ENCODE measurements at regions not wholly inside any gene's neighbourhood (a gene's known extent, or its start where the extent isn't known, plus 50 kb on each side); places are given as distances from the start of the nearest gene placed in this dataset.
"Not testable (repeated sequence)": the region's sequence is repeated elsewhere in the genome, so short reads cannot be mapped to it uniquely, and the experiment has no call there.

DNA sequence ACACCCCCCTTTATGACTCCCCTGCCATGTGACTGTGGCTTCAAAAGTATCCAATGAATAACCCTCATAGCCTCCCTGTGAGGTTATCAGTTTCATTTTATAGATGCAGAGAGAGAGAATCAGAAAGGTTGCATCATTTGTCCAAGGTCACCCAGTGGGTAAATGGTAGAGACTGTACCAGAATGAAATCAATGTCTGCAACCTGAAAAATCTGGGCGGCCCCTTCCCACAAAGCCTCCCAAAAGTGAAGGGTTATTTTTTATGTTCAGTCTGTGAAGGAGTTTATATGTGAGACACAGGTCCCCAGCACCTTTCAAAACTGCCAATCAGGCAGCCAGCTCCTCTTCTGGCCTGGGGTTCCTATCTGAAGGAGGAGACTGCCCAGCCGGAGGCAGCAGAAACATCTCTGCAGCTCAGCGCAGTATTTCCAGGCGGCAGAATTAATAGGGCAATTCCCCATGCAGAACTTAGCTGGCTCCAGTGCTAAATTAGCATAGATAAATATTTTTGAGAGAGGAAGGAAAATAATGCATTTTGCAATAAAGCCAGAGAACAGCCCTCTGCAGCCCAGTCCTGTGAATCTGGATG lies 130.8 kb upstream of the PRR20G start:
- DNase-seq (ENCODE audit: low read depth), result no peak

DNA sequence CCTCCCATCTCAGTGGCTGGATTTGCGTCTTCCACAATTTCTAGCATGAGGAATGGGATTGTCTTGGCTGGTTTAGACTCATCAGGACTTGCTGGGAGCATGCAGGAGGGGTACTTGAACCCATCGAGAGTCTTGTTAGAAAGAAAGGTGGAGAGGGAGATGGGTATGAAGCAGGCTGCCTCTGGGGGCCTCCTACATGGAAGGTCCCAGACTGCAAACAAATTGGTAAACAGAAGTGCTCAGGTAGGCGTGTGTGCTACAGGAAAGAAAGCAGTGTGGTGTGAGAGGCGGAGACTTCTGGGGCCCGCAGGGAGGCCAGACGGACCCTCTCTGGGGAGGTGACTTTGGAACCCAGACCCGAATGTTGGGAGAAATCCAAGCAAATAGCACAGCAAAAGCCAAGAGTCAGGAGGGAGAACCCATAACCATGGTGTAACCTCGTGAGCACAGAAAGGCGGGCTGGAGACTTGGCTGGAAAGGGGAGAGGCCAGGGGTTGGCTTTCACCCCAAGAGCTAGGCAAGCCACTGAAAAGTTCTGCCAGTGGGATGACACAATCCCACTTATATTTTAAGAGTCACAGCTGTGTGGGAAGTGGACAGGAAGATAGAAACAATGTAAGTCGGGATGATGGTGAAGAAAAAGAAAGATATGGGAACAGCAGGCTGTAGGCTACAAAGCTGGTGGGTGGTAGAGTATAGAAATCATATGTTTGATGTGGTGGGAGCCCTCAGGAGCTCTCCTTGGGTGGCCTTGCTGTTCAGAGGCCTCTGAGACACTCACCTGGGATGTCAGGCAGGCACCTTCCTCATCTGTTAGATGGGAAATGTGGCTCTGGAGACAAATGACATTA lies 130.1 kb upstream of the PRR20G start:
- DNase-seq (ENCODE audit: low read depth), result no peak

DNA sequence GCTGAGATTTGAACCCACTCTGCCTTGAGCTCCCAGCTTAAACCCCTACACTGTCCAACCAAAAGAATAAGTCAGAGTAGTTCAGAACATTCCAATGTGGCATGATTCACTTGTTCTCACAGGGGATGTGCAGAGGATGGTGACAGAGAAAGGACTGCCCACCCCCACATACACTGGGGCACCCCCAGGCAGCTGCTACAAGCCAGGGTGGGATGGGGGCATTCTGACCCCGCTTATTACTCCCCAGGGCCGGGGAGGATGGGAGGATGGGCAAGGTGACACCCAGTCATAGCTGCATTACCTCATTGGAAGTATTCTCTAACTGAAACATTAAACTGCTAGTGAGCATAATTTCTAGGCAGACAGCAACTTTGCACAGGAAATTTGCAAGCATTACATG lies 126.0 kb upstream of the PRR20G start:
- DNase-seq (ENCODE audit: low read depth), result no peak

DNA sequence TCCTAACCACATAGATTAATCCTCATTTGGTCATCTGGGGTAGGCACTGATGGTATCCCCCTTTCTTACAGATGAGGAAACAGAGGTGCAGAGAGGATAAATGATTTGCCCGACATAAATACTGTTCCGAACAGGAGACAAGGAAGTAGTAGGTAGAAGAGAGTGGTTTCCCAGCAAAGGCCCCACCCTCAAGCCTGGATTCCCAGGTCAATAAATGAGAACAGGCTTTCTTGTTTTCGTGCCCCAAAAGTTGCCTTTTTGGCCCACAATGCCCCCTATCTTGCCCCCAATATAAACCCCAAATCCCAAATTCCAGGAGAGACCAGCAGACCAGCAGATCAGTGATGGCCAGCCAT lies 125.5 kb upstream of the PRR20G start:
- DNase-seq (ENCODE audit: low read depth), result no peak

DNA sequence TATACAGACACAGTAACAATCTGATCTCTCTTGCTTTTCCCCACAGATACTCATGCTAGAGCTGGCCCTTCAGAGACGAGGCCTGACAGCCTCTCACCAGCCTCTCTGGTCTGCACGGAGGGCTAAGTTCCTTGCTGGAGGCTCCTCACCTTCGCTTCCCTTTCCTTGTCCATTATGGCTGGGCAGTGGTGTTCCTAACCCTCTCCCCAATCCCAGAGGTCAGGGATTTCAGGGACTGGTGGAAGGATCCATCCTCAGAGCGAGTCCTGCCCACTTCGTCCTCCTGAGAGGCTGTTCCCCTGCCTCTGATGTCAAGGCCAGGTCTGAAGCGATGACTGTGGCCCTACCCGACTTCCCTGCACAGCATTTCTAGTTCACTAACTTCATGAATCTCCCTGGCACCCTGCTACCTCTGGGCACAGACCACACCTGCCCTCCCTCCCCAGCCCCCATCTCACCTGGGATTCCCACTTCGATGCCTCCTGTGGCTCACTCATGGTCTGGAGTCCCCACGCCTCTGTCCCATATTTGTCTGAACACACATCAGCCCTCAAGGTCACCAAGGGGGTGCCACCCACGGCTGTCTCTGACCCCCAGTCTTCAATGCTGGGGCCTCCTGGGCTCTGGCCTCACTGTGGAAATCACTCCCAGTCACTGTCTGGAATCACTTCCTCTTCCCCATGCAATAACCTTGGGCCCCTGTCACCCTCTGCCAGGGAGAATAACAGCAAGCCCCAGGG lies 124.9 kb upstream of the PRR20G start:
- DNase-seq (ENCODE audit: low read depth), result no peak

DNA sequence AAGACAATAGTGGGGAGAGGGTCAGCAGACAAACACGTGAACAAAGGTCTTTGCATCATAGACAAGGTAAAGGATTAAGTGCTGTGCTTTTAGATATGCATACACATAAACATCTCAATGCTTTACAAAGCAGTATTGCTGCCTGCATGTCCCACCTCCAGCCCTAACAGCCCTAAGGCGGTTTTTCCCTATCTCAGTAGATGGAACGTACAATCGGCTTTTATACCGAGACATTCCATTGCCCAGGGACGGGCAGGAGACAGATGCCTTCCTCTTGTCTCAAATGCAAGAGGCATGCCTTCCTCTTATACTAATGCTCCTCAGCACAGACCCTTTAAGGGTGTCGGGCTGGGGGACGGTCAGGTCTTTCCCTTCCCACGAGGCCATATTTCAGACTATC lies 124.0 kb upstream of the PRR20G start:
- not testable (repeated sequence) for DNase-seq (ENCODE audit: low read depth)

DNA sequence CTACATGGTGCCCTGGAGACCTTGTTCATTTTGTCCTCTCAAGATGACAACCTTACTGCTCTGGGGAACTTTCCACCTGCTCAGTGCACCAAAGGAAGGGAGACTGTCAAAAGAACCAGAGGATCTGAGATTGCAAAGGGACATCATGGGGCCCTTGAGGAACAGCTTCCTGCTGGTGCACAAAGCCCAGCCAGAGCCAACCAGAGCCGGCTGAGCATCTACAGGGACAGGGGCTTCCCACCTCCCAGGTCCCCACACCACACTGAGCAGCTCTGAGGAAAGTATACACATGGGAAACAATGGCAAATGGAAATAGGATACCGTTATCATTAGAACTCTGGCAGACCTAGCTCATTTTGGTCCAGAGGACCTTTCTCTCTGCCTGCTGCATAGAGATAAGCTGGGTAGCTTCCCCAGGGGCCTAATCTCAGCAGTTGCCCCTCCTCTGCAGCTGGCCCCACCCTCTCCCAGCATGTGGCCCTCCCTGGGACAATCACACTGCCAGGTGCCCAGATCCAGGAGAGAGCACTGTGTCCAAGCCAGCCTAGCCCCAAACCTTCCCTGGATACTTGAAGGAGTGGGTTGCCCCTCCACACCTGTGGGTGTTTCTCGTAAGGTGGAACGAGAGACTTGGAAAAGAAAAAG lies 123.4 kb upstream of the PRR20G start:
- DNase-seq (ENCODE audit: low read depth), result no peak

DNA sequence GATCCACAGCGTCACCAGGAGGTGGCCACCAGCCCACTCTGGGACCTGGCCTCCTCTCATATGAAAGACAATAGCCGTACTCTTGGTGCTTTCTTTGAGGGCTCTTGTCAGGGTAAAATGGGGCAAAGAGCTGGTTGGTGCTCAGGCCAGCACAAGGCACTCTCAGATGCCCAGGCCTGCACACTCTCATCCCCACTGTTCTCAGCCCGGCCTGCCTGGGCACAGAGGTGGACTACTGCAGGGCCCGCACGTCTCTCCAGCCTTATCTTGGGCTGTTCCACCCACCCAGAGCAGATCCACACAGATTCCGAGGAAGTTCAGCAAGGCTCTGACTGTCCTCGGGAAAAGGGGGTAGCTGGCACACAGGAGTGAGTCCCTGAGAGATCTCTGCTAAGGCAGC lies 122.8 kb upstream of the PRR20G start:
- no peak for DNase-seq (ENCODE audit: low read depth)

DNA sequence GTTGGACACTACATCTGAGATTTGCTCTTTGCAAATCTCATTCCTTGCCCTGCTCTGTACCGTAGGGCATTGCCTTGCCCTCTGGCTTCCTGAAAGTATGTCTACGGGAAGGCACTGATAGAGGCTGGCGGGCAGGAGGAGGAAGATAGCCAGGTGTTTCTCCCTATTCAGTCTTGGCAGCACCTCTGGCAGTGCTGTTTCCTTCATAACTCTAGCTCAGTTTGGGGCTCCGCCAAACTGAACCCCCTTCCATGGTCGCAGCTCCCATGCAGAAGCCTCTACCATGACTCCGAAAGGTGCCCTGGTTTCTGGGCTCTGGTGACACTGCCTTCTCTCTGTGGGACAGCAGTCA lies 122.3 kb upstream of the PRR20G start:
- no peak for DNase-seq (ENCODE audit: low read depth)

DNA sequence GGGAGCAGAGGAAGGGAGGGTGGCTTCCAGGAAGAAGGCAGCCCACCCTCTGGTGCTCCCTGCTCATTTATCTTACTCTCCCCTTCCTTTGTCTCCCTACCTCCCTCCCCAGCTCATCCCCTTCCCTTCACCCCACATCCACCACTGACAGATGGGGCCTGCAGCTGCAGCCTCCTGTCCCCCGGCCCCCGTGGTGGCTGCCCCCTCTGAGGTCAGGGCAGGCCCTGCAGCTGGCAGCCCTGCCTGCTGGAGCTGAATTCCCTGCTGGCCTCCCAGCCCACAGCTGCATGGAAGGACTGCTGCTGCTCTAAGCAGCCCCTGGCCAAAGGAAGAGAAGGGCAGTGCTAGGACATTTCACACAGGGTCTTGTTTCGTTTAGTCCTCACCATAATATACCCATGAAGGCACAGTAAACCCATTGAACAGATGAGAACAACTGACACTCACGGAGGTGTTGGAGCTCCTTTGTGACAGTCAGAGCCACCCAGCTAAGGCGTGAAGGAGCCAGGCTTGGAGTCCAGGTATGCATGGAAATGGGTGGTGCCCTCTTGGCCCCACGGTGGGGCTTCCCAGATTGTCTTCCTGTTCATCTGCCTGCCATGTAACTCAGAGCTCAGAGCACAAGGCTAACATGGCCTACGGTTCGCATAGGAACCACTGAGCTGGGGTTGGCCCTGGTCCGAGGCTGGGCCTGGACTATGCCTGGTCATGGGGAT lies 121.7 kb upstream of the PRR20G start:
- DNase-seq (ENCODE audit: low read depth), result no peak

DNA sequence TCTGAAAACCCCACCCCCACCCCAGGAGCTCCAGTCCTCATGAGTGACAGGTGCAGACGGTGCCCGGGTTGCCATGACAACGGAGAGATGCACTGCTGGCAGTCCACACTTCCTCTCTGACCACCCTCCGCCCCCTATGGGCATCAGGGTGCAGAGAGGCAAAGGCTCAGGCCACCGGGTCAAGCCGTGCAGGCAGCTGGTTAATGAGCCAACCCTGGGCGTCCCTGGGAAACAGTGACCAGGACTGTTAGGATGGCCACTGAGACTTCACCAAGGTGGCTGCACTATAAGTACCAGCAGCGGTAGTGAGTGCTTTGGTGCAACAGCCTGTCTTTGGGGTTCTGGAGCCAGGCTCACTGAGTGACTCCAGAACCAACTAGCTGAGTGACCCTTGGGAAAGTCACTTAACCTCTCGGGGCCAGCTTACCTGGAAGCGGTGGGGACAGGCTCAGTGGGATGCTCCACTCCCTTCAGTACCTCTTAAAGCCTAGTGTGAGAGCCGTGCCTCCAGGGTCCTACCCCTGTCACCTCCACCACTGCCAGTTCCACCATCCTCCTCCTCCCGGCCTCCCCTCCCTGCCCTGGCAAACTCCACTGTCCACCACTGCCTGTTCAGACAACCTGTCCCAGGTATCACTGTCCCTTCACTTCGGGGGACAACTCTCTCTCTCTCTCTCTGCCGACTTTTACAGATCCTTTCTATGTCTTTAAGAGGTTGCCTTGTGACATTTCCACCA lies 121.0 kb upstream of the PRR20G start:
- DNase-seq (ENCODE audit: low read depth), result no peak

DNA sequence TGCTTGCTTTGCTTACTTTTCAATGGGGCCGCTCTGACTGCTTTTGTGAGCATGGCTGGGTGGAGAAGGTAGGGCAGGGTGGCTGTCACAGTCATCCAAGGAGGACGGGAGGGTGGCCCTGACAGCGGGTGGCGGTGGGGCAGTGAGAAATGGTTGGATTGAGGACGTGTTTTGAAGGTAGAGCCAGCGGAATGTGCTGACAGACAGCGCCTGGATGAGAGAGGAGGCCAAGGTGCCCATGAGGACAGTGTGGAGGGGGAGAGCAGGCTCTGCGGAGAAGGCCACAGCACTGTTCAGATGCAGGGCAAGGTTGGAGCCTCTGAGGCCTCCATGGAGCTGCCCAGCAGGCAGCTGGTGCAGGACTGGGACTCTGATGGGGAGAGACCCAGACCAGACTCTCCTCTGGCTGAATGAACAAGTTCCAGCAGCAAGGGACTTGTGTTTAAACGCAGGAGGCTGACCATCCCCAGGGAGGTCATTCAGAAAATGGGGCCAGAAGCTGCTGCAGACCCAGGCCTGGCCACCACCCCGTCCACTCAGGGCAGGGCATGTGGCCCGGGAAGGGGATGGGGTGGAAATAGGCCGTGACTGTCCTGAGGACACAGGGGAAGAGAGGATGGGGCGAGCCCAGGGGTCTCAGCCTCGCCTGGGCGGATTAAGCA lies 120.3 kb upstream of the PRR20G start:
- DNase-seq (ENCODE audit: low read depth), result no peak

DNA sequence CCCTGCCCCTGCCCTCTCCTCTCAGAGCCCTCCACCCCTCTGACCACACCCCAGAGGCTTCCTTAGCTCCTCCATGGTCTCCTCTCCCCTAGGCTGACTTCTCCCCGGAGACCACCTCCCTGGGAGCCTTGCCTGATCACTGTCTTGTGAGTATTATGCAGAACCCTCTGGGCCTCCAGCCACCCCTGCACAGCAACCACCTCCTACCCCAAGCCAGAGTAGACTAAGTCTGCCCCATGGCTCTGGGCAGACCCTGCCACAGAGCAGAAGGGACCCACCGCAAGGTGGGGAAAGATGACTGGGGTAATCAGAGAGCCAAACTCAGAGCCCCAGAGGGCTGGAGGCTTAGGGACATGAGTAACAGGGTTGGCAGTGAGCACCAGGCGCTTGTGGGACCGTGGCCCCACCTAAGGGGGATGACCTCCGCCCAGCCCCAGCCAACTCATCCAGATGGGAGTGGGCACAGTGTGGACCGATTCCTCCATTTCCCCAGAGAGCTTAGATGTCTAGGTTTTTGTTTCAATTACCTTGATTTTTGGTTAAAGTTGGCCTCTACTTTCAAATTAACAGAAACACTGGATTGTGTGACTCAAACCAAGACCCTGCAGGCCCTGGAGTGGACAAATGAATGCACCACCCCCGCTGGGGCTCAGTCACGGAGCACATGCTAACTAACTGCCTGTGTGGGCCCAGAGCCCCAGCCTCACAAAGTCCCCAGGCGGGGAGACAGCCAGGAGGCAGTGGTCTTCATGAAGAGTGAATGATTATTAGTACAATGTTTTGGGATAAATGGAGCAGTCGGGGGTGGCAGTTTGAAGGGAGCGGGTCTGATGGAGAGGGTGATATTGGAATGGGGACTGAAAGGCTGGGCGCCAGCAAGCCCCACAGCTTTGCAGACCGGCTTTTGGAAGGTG lies 119.4 kb upstream of the PRR20G start:
- DNase-seq (ENCODE audit: low read depth), result no peak

DNA sequence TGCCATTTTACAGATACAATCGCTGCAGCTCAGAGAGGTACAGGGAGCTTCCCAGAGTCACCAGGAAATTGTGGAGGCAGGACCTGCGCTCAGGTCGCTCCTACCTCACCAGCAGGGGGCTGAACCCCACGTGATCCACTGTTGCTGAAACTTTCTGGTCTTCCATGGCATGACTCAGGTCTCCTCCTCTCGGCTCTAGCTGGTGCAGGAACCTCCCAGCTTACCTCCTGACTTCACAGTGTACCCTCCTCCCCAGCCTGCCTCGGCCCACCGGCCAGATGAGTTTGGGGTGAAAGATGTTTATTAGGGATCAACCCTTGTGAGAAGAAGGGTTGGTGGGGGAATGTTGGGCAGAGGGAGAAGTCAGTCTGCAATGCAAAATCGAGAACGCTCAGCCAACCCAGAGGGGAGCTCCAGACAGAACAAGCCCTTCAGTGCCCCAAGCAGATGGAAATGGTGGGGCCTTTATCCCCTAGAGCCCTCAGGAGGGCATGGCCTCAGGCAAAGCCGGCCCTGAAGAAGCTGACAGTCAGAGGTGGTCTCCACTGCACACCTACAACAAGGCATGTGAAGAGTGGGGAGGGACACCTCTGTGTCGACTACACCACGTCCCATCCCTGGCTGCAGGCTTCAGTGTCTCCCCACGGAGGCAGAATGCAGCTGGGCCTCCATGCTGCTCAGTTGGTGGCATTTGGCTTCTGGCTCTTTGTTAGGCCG lies 118.6 kb upstream of the PRR20G start:
- no peak for DNase-seq (ENCODE audit: low read depth)

DNA sequence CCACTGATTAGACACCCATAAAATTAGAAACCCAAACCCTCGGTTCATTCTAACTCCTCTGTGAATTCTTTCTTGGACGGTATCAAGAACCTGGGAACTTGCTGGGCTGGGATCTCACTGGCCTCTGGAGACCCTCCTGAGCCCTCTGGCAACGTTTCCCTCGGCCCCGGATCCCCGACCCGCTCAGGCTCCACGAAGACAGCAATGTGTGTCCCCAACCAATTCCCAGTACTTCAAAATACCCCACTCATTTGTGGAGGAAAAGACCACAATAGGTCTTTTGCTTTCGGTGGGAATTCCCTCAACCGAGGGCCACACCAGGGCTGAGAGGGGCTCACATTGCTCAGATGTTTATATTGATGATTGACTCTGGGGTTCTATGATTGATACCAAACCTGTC lies 117.9 kb upstream of the PRR20G start:
- DNase-seq (ENCODE audit: low read depth), result no peak

DNA sequence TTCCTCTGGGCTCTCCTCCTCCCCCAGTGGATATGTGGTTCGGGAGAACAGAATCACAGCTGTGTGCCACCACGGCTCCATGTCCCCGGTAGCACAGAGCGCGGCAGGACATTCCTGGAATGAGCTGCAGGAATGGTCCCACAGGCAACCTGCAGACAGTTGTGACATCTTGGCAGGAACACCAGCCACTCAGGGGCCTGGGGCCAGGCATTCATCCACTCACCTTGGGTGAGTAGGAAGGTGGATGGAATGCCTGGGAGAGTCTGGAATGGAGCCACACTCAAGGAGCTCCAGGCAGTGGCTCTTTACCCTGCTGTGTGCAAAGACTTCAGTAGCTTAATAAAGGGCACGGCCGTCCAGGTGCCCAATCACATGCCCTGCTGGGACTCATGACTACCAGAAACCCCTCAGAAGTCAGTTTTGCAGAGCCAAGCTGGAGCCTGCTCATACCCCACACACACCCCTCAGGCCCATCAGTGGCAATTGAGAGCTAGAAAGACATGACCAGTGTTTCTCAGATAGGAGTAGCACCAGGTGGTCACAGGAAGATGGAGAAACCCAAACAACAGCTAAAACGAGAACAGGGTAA lies 117.3 kb upstream of the PRR20G start:
- no peak for DNase-seq (ENCODE audit: low read depth)

DNA sequence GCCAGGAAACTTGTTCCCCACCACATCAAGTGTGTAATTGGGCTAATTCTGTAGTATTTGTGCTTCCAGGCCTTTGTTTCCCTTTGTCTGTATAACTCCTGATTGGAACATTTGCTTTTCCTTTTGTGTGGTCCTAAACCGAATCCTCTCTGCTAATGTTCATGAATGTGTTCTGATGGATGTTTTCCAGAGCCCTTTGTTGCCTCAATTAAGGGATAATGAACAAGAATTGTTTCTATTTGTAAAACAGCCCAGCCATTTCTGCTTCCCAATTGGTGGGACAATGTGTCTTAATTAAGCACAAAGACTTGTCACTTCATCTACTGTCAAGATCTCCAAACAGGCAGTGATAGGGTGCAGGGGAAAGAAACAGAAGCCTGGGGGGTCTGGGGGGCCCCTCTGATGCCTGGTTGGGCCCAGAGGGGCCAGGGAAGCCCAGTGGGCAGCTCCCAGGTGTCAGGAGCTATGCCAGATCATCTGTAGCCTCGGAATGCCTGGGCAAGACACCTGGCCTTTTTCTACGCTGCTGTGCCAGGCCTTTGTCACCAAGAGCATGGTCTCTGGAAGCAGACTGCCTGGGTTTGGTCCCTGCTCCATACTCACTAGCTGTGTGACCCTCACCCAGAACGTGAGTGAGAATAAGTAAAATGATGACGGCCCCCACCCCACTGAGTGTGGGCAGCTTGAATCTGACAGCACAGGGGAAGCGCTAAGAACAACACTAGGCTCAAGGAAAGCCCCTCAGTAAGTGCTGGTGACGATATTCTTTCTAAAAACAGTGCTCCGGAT lies 116.6 kb upstream of the PRR20G start:
- DNase-seq (ENCODE audit: low read depth), result no peak

DNA sequence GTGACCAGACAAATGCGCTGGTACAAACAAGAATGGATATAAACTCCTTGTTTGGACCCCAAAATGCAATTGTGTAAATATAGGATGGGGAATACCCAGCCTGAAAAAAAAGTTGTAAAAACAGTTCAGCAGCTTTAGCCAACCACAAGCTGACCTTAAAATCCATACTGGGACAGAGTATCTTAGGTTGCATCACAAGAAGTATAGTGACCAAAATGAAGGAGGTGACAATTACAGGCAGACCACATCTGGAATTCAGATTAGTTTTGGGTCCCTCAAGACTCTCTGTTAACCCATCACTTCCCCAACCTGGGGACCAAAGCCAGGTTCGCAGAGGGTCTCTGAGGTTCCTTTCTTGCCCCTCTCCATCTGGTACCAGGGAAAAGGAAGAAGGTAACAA lies 115.9 kb upstream of the PRR20G start:
- DNase-seq (ENCODE audit: low read depth), result no peak

All from non-pigmented ciliary epithelial cell (primary cell).